A172 (cell line): ENCODE measurements at regions not wholly inside any gene's neighbourhood (a gene's known extent, or its start where the extent isn't known, plus 50 kb on each side); places are given as distances from the start of the nearest gene placed in this dataset.
A peak's percentile ranks its signal among the peaks of the same experiment; 100 is the strongest.
"Not testable (repeated sequence)": the region's sequence is repeated elsewhere in the genome, so short reads cannot be mapped to it uniquely, and the experiment has no call there.

Source experiments
- DNase-seq: peaks from one replicate; pipeline ENCODE4 v3.0.0-alpha.2; 2015; ENCODE audit warnings: low spot score

- peak; percentile 92 for DNase-seq
These were observed 919.0 kb downstream of the TAF11L14 start for GRCh38 chr5:18553269-18553668.

DNA sequence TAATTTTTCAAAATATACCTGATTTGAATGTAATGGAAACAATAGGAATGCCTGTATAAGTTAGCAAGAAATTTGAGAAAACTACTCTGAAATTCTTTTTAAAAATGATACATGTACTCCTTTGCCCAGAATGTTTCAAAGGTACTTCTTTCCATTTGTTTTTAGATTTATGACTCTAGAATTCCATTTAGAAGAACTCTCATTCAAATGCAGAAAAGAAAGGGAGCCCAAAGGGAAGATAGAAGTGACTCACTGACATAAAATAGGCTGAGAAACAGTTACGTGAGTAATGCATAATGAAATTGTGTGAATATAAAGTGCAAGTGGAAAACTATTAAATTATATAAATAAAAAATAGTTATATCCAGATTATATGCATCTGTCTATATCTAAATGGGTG is 926.3 kb downstream of the TAF11L14 start:
- no peak for DNase-seq

GRCh38 chr5:18563853-18564252 is 929.6 kb downstream of the TAF11L14 start:
- no peak for DNase-seq

DNA sequence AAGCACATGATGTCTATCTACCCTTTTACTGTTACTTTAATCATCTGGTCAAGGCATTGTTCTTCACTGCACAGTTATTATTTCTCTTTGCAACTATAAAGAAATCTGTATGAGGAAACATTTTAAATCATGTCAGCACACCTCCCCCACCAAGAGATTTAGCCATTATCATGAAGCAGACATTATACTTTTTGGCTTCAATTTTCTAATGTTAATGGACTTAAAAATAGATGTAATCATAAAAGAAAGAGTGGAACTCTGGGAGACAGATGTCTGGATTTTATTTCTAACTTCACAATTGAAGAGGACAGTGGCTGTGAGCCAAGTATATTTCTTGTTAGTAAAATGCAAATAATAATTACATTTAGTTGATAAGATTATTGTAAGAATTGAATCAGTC is 932.4 kb downstream of the TAF11L14 start:
- no peak for DNase-seq

DNA sequence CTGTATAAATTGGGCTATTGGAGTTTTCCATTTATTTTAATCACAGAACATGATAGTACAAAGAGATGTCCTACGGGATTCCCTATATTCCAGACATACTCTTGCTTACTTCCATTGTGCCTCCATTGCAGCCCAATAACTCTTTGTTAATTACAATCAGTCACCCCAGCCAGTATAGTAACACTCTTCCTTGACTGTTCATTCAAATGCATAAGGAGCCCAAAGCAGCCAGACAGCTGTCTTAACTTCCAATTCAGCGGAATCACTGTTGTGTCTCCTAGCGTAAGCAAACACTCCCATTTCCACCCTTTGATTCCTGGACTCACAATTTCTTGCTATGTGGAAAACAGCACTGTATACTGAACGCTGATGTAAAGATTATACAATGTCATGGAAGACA is 942.3 kb downstream of the TAF11L14 start:
- no peak for DNase-seq

DNA sequence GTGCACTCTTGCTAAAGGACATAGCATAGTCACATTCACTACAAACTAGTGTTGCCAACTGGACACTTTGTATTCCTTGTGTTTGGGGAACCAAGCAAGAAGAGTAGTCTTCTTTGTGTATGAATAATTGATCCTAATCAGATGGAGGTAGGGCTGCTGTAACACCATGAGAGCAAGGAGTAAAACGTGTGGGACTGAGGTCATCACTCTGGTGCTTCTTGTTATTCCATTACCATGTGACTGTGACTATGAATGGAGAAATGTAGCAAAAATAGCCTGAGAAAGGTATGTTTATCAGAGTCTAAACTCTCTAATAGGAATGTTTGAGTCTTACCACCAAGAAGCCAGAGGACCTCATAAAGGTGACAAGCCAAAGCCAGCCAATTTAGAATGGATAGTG is 966.9 kb downstream of the TAF11L14 start:
- DNase-seq: no peak

DNA sequence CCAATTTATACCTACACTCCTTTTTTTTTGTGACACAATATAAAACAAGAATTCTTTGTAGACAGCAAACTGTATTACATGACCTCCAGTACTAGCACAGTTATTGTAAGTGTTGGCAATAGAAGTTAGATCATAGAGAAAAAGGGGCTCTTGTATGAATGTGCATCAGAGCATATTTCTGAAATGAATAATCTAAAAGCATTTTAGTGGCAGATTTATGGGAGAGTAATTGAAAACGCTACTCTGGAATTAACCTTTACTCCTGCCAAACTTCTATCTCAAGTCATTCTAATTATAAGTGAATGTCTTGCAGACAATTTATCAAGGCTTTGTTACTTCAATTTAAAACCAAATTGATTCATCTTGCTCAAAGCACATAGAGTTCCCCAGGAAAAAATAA is 968.1 kb downstream of the TAF11L14 start:
- DNase-seq: no peak

- no peak for DNase-seq
These were observed 970.9 kb downstream of the TAF11L14 start for GRCh38 chr5:18605186-18605585.

GRCh38 chr5:18607570-18607969 is 973.3 kb downstream of the TAF11L14 start:
- no peak for DNase-seq

GRCh38 chr5:18617191-18617590 is 982.9 kb downstream of the TAF11L14 start:
- not testable (repeated sequence) for DNase-seq

GRCh38 chr5:18630458-18631045 is 996.3 kb downstream of the TAF11L14 start:
- no peak for DNase-seq

GRCh38 chr5:18652404-18653215 is 1018.4 kb downstream of the TAF11L14 start:
- DNase-seq: no peak

DNA sequence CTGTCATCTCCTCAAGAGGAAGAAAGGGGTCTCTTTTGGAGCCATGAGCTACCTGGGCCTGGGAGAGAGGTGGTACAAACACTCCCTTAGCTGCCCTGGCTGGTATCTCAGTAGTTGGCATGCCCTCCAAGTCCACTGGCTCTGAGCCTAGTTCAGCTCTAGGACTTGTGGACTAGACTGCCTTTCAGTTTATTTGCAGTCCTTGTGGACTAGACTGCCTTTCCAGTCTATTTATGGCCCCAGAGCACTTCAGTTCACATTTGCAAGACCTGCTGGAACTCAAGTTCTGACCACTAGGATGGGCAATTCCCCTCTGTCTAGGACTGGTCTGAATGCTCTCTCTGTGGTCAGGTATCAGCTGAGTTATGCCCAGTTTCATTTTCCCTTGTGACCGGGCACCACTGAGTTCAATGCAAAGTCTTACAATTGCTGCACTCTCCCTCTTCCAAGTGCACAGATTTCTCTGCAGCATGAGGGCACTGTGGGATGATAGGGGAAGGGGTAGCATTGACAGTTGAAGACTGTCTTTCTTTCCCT is 1019.0 kb downstream of the TAF11L14 start:
- peak; percentile 14 for DNase-seq

DNA sequence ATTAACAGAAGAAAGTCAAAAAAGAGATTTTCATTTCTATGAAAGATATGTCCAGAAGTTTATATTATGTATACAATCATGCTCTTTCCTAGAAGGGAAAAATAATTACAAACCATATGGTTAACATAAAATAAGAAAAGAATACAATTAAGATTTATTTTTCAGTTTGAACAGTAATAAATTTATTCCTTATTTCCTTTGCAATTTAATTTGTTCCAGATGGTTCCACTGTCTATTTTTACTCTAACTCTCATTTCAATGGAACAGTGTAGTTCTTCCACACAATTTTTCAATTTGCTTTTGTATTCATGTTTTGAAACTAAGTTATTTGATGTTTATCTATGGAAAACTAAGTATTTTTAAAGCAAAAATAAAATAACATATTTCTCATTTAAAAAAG is 1026.3 kb downstream of the TAF11L14 start:
- no peak for DNase-seq

DNA sequence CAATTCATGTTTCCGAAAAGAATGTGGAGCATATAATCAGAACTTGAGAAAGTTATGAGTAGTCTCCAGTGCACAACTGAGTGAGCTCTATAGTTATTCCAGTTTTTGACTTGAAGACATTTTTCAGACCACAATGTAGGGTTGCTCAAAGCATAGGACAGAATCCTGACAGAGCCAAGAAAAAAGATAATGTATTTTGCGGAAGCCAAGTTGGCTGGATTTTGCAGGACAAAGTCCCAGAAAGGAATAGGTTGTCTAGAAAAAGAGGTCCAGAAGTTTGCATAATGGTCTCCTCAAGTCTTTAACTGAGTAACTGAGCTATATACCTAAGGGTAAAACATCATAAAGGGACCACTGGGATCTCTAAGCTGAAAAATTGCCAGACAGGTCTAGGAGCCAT is 1028.0 kb downstream of the TAF11L14 start:
- DNase-seq: no peak

GRCh38 chr5:18674212-18674611 is 1040.0 kb downstream of the TAF11L14 start:
- DNase-seq: not testable (repeated sequence)

DNA sequence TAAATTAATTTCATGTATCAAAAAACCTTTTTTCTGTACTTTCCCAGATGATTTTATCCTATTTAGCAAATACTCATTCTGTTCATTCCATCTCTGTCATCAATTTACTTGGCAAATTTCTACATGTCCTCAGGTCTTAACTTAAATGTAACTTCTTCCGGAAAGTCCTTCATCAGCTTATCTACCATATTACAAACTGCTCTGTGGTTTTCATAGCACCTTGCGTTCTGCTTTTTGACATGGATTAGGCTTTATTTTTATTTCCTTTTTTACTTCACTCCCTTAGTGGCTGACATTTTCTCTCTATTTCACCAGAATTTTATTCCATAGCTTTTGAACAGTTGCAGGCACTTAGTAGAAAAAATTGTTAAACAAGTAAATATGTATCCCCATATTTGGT is 1040.8 kb downstream of the TAF11L14 start:
- no peak for DNase-seq

DNA sequence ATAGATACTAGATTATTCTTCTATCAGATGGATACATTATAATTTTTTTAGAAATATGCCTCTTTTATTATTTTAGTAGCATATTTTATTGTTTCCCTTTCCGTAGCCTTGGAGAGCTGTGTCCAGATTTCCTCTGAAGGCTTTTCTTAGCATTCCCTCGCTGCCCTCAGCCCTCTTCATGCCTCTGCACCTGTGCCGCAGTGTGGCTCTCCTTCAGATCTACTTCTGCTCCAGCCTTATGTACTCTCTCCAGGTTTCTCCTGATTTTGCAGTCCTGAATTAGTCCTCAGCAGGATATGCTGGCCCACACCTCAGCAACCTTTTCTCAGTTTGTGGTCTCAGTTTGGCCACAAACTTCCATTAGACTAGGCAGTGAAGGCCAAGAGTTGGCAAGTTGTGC is 1052.0 kb downstream of the TAF11L14 start:
- no peak for DNase-seq

- no peak for DNase-seq
These were observed 1053.2 kb downstream of the TAF11L14 start for GRCh38 chr5:18687429-18687828.

DNA sequence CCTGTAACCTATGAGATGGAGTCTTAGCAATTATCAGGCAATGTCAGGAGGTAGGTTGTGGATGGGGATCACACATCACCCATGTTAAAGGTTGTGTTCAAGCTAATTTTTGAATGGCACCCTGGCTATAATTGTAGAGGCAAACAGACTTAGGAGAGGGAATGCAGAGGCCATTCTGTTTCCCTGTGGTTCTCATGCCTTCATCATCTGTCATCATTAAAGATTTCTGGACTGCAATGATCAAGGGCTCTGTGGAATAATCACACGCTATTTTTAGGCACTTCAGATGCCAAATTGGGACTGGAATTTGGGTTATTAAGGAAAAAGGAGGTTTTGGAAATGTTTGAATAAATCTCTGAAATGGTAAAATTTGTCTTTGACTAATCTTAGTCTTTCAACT is 1065.4 kb downstream of the TAF11L14 start:
- DNase-seq: no peak

- no peak for DNase-seq
These were observed 1068.6 kb downstream of the TAF11L14 start for GRCh38 chr5:18702821-18703220.

DNA sequence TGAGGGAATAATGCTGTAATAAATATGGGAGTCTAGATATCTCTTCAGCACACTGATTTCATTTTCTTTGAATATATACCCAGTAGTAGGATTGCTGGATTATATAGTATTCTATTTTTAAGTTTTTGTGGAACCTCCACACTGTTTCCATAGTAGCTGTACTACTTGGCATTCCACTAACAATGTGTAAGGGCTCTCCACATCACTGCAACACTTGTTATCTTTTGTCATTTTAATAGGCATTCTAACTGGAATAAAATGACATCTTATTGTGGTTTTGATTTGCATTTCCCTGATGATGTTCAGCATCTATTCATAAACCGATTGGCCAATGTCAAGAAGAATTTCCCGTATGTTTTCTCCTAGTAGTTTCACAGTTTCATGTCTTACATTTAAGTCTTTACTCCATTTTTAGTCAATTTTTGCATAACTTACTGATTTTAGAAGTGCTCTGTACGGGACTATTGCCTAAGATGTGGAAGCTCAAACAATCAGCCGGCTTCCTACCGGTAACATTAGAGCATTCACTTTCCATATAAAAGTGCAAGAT is 1078.8 kb downstream of the TAF11L14 start:
- no peak for DNase-seq

GRCh38 chr5:18720002-18720401 is 1085.7 kb downstream of the TAF11L14 start:
- no peak for DNase-seq
